SK-N-SH (cell line): ENCODE measurements at regions not wholly inside any gene's neighbourhood (a gene's known extent, or its start where the extent isn't known, plus 50 kb on each side); places are given as distances from the start of the nearest gene placed in this dataset.

ENCODE experiments used
- CTCF ChIA-PET: fragments of 300-600, 350-600 bp; formaldehyde crosslinking; extraction: SDS; loops from one replicate; lab custom pipeline; 2021; lab: Yijun Ruan, JAX
- POLR2A ChIA-PET: fragments of 350-600 bp; sonication (Branson Sonifier 250); formaldehyde crosslinking; extraction: SDS; loops from one replicate; lab custom pipeline; 2020; ENCODE audit warnings: antibody characterized with exemption, inconsistent platforms; lab: Yijun Ruan, JAX
- DNase-seq: peaks from one replicate; pipeline ENCODE4 v3.0.0; 2012
- H2AFZ ChIP-seq: fragments of 200-600 bp; sonication (generic); 2 replicates; pipeline ENCODE4 v1.8.1; 2016; ENCODE audit warnings: antibody characterized with exemption, mild to moderate bottlenecking, low read depth
- H3F3A ChIP-seq: fragments of 200-600 bp; sonication (generic); replicated peaks from 2 replicates; pipeline ENCODE3; 2016; ENCODE audit warnings: antibody characterized with exemption, mild to moderate bottlenecking; ENCODE audit not compliant: insufficient read depth
- H3K27ac ChIP-seq, 2 experiments: fragments of 200-500 bp in 1 of 2; fragments of 200-600 bp in 1 of 2; sonication (Bioruptor generic) in 1 of 2; sonication (generic), shearing (Covaris generic) in 1 of 2; 2 replicates each; pipeline versions ENCODE4 v1.5.1 to v1.6.1; 2014 to 2016; ENCODE audit warnings: low read depth in 2 of 2, inconsistent platforms in 1 of 2, low read length in 1 of 2, mild to moderate bottlenecking in 1 of 2, mixed read lengths in 1 of 2
- H3K27me3 ChIP-seq: fragments of 200-600 bp; sonication (generic), shearing (Covaris generic); 2 replicates; pipeline ENCODE4 v1.6.1; 2016; ENCODE audit warnings: mixed run types; ENCODE audit not compliant: insufficient read depth
- H3K36me3 ChIP-seq, 2 experiments: fragments of 200-500 bp in 1 of 2; fragments of 200-600 bp in 1 of 2; sonication (Bioruptor generic) in 1 of 2; sonication (generic) in 1 of 2; replicated peaks in 1 of 2; 2 replicates each; pipeline versions ENCODE3 to v1.5.1; 2014 to 2016; ENCODE audit warnings: low read length in 1 of 2, mild to moderate bottlenecking in 1 of 2; ENCODE audit not compliant: insufficient read depth in 2 of 2, control insufficient read depth in 1 of 2
- H3K4me1 ChIP-seq, 2 experiments: fragments of 200-500 bp in 1 of 2; fragments of 200-600 bp in 1 of 2; sonication (Bioruptor generic) in 1 of 2; sonication (generic), shearing (Covaris generic) in 1 of 2; 2 replicates each; pipeline versions ENCODE4 v1.5.1 to v1.6.1; 2014 to 2016; ENCODE audit warnings: low read depth in 1 of 2, low read length in 1 of 2, mixed run types in 1 of 2; ENCODE audit not compliant: insufficient read depth in 2 of 2, control insufficient read depth in 1 of 2
- H3K4me2 ChIP-seq: fragments of 200-600 bp; sonication (generic), shearing (Covaris generic); 2 replicates; pipeline ENCODE4 v1.6.1; 2017; ENCODE audit warnings: mixed run types
- H3K4me3 ChIP-seq, 2 experiments: fragments of 200-500 bp in 1 of 2; fragments of 200-600 bp in 1 of 2; sonication (Bioruptor generic) in 1 of 2; sonication (generic), shearing (Covaris generic) in 1 of 2; 2 replicates each; pipeline versions ENCODE4 v1.5.1 to v1.8.1; 2014 to 2016; ENCODE audit warnings: low read depth in 2 of 2, inconsistent platforms in 1 of 2, low read length in 1 of 2, mild to moderate bottlenecking in 1 of 2, mixed read lengths in 1 of 2, moderate library complexity in 1 of 2
- H3K79me2 ChIP-seq: fragments of 200-600 bp; sonication (generic); 2 replicates; pipeline ENCODE4 v1.8.1; 2017; ENCODE audit warnings: mild to moderate bottlenecking; ENCODE audit not compliant: insufficient read depth
- H3K9ac ChIP-seq: fragments of 200-600 bp; sonication (generic); 2 replicates; pipeline ENCODE4 v1.6.1; 2017; ENCODE audit warnings: mixed run types
- H3K9me2 ChIP-seq: fragments of 200-600 bp; sonication (generic); 2 replicates; pipeline ENCODE4 v1.6.1; 2017; ENCODE audit warnings: mixed run types
- H3K9me3 ChIP-seq: fragments of 200-600 bp; sonication (generic); 2 replicates; pipeline ENCODE4 v1.6.1; 2017; ENCODE audit warnings: mixed run types, mild to moderate bottlenecking, moderate library complexity
- H4K20me1 ChIP-seq: fragments of 200-600 bp; sonication (generic); 2 replicates; pipeline ENCODE4 v1.6.1; 2017; ENCODE audit warnings: mild to moderate bottlenecking, mixed run types; ENCODE audit not compliant: insufficient read depth
- FOSL2 ChIP-seq: IDR thresholded peaks from 2 replicates; pipeline ENCODE4 v1.4.0; 2012; ENCODE audit warnings: low read depth, mild to moderate bottlenecking, moderate library complexity, borderline replicate concordance
- FOXM1 ChIP-seq: IDR thresholded peaks from 2 replicates; pipeline ENCODE4 v1.4.0; 2012; ENCODE audit warnings: low read depth, mild to moderate bottlenecking
- JUND ChIP-seq: IDR thresholded peaks from 2 replicates; pipeline ENCODE4 v1.4.0; 2012
- MAX ChIP-seq: IDR thresholded peaks from 2 replicates; pipeline ENCODE4 v1.4.0; 2012; ENCODE audit warnings: low read depth
- NFIC ChIP-seq: IDR thresholded peaks from 2 replicates; pipeline ENCODE4 v1.4.0; 2012; ENCODE audit warnings: borderline replicate concordance
- NRF1 ChIP-seq: IDR thresholded peaks from 2 replicates; pipeline ENCODE4 v1.6.1; 2012; ENCODE audit warnings: low read depth, mild to moderate bottlenecking, low read length
- POLR2AphosphoS5 ChIP-seq: IDR thresholded peaks from 2 replicates; pipeline ENCODE4 v1.6.1; 2012; ENCODE audit warnings: low read depth, low read length
- RCOR1 ChIP-seq: fragments of 150-350 bp; IDR thresholded peaks from 2 replicates; pipeline ENCODE4 v1.6.1; 2017; ENCODE audit warnings: antibody characterized with exemption, low read length
- RXRA ChIP-seq: IDR thresholded peaks from 2 replicates; pipeline ENCODE4 v1.4.0; 2012; ENCODE audit warnings: low read depth, mild to moderate bottlenecking, borderline replicate concordance
- SMC3 ChIP-seq: IDR thresholded peaks from 2 replicates; pipeline ENCODE4 v1.6.1; 2012; ENCODE audit warnings: low read depth, low read length, improper control_type of control experiment
- TAF1 ChIP-seq: IDR thresholded peaks from 2 replicates; pipeline ENCODE4 v1.6.1; 2012; ENCODE audit warnings: low read depth, mild to moderate bottlenecking, low read length, moderate library complexity, borderline replicate concordance
- TEAD4 ChIP-seq: IDR thresholded peaks from 2 replicates; pipeline ENCODE4 v1.4.0; 2012; ENCODE audit warnings: mild to moderate bottlenecking, borderline replicate concordance; ENCODE audit not compliant: insufficient read depth
- USF1 ChIP-seq: IDR thresholded peaks from 2 replicates; pipeline ENCODE4 v1.4.0; 2012; ENCODE audit warnings: low read depth, borderline replicate concordance
- USF2 ChIP-seq: fragments of 150-350 bp; IDR thresholded peaks from 2 replicates; pipeline ENCODE4 v1.6.1; 2017; ENCODE audit warnings: antibody characterized with exemption, low read length, low read depth, borderline replicate concordance
- ZBTB33 ChIP-seq: IDR thresholded peaks from 2 replicates; pipeline ENCODE4 v1.4.0; 2012; ENCODE audit warnings: low read depth, borderline replicate concordance
- WGBS: methylation state at CpG from one replicate; pipeline ENCODE4 v1.1.6; 2017; ENCODE audit warnings: low lambda C conversion rate; 5-methylcytosine and 5-hydroxymethylcytosine counted together

GRCh38 chr13:73684286-73684685 is 449.9 kb downstream of the KLF12 start:
- CTCF ChIA-PET = no interaction called here
- Histone ChIP-seq H3K9me3 (no peaks in the 10 kb centered on the region), H3K79me2 (no peaks in the 10 kb centered on the region), H3K4me3 (no peak overlapping the region), H3K4me2 (no peak overlapping the region), H3K27ac (no peak overlapping the region), H3K36me3 (peaks cover 0 to 3% of the 10 kb centered on the region in 2 experiments), H3F3A (no peaks in the 10 kb centered on the region), H3K27me3 (no peaks in the 10 kb centered on the region), H4K20me1 (no peaks in the 10 kb centered on the region), H3K9ac (no peak overlapping the region), H3K9me2 (no peaks in the 10 kb centered on the region), H2AFZ (no peak overlapping the region), H3K4me1 (no peaks in the 10 kb centered on the region)
- no peak for DNase-seq
- POLR2A ChIA-PET = no interaction called here
- 82% methylated on average over 3 of the region's 3 CpGs for WGBS
- TF ChIP-seq POLR2AphosphoS5 = no peak
- TF ChIP-seq FOSL2 = no peak
- TF ChIP-seq TEAD4 = no peak
- TF ChIP-seq FOXM1 = no peak
- TF ChIP-seq USF1 = no peak
- no peak for TF ChIP-seq JUND
- TF ChIP-seq SMC3 = no peak
- TF ChIP-seq MAX = no peak
- no peak for TF ChIP-seq RCOR1
- TF ChIP-seq RXRA = no peak
- TF ChIP-seq NRF1 = no peak
- no peak for TF ChIP-seq USF2

GRCh38 chr13:73683746-73684145 is 450.5 kb downstream of the KLF12 start:
- POLR2A ChIA-PET = no interaction called here
- Histone ChIP-seq H3K27ac (no peak overlapping the region), H3K79me2 (no peaks in the 10 kb centered on the region), H4K20me1 (no peaks in the 10 kb centered on the region), H3K9me2 (no peaks in the 10 kb centered on the region), H3F3A (no peaks in the 10 kb centered on the region), H3K36me3 (peaks cover 0 to 3% of the 10 kb centered on the region in 2 experiments), H3K27me3 (no peaks in the 10 kb centered on the region), H3K4me1 (no peaks in the 10 kb centered on the region), H3K4me2 (no peak overlapping the region), H3K9me3 (no peaks in the 10 kb centered on the region), H2AFZ (no peak overlapping the region), H3K9ac (no peak overlapping the region), H3K4me3 (no peak overlapping the region)
- TF ChIP-seq ZBTB33 (no peak), NFIC (no peak), TAF1 (no peak)
- CTCF ChIA-PET = no interaction called here
- 91% methylated on average over 3 of the region's 3 CpGs for WGBS
- no peak for DNase-seq
